Colonic mucosa (tissue), 4 donors: ENCODE measurements at regions not wholly inside any gene's neighbourhood (a gene's known extent, or its start where the extent isn't known, plus 50 kb on each side); places are given as distances from the start of the nearest gene placed in this dataset.
"Not testable (repeated sequence)": the region's sequence is repeated elsewhere in the genome, so short reads cannot be mapped to it uniquely, and the experiment has no call there.

Experiments
- DNase-seq: peaks from one replicate; pipeline ENCODE4 v3.0.0-alpha.2; 2020
- H3K27ac ChIP-seq: fragments of 200-600 bp; one replicate; pipeline ENCODE4 v1.8.0; 2021
- H3K27me3 ChIP-seq: fragments of 200-600 bp; one replicate; pipeline ENCODE4 v1.8.0; 2021
- H3K36me3 ChIP-seq: fragments of 200-600 bp; one replicate; pipeline ENCODE4 v1.8.0; 2021
- H3K4me1 ChIP-seq: fragments of 200-600 bp; one replicate; pipeline ENCODE4 v1.8.0; 2021; ENCODE audit warnings: mild to moderate bottlenecking
- H3K4me3 ChIP-seq: fragments of 200-600 bp; one replicate; pipeline ENCODE4 v1.8.0; 2021
- H3K9ac ChIP-seq, 2 donors: one replicate each; pipeline ENCODE4 v1.7.0; 2013; ENCODE audit warnings: control low read depth in 2 of 2, low read depth in 2 of 2, low read length in 2 of 2
- H3K9me3 ChIP-seq: fragments of 200-600 bp; one replicate; pipeline ENCODE4 v1.8.0; 2021
- intact Hi-C: fragments of 100-400 bp; cut with DNase I; formaldehyde crosslinking; loops from one replicate; pipeline ENCODE4 v1.14.1; 2022
- TF ChIP-seq, protein P1 (sequence below): fragments of 200-600 bp; IDR thresholded peaks from one replicate; pipeline ENCODE4 v1.8.0; 2022; ENCODE audit warnings: antibody characterized with exemption, mild to moderate bottlenecking
- donor health status: healthy.
- donor health status: DM: no; HTN: no; CAD: no.
- donor health status: DM: no; HTN: no; CAD: no.

DNA sequence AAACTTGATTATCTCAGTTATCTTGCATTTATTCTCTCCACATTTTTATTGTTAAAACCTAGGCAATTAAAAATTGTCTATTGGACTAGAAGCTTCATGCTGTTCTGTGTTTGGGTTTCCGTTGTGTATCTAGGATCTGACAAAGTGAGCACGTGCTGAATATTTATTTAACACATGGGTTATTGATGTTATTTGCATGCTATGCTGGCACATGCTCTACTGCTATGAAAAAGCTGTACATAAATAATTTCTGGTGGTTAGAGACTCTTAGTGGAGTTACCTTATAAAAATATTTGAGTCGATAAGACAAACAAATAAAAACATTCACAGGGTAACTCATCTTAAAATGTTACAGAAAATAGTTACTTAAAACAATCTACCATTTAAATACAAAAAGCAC lies 1769.7 kb downstream of the MRPL39 start:
- Histone ChIP-seq H3K36me3 (no peaks in the 10 kb centered on the region), H3K27ac (no peak overlapping the region), H3K27me3 (no peaks in the 10 kb centered on the region), H3K9ac (no peak overlapping the region), H3K4me1 (no peaks in the 10 kb centered on the region), H3K4me3 (no peak overlapping the region), H3K9me3 (no peaks in the 10 kb centered on the region)
- TF ChIP-seq, protein P1, sequence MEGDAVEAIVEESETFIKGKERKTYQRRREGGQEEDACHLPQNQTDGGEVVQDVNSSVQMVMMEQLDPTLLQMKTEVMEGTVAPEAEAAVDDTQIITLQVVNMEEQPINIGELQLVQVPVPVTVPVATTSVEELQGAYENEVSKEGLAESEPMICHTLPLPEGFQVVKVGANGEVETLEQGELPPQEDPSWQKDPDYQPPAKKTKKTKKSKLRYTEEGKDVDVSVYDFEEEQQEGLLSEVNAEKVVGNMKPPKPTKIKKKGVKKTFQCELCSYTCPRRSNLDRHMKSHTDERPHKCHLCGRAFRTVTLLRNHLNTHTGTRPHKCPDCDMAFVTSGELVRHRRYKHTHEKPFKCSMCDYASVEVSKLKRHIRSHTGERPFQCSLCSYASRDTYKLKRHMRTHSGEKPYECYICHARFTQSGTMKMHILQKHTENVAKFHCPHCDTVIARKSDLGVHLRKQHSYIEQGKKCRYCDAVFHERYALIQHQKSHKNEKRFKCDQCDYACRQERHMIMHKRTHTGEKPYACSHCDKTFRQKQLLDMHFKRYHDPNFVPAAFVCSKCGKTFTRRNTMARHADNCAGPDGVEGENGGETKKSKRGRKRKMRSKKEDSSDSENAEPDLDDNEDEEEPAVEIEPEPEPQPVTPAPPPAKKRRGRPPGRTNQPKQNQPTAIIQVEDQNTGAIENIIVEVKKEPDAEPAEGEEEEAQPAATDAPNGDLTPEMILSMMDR = no peak
- intact Hi-C loops = no loop called here
- no peak for DNase-seq

DNA sequence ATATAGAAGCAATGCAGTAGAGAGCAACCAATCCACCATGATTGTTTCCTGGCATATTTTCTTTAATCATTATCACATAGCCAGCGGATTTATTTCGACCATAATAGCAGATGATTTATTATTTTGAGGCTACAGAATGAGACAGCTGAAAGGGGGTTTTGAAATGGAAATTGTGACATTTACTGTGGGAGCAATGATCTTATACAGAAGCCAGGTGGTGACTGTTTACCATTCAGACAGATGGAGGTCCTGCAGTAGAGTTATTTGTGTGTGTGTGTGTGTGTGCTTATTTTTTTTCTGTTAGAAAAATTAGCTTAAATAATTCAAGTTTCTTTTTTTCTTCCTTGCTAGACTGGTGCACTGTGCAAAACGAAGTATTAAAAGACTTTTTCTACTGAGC lies 1784.5 kb downstream of the MRPL39 start:
- H3K27ac ChIP-seq = no peak overlapping the region
- no peaks in the 10 kb centered on the region for H3K36me3 ChIP-seq
- TF ChIP-seq, protein P1 = no peak
- H3K27me3 ChIP-seq = no peaks in the 10 kb centered on the region
- intact Hi-C loops = no loop called here
- H3K9me3 ChIP-seq = no peaks in the 10 kb centered on the region
- H3K4me1 ChIP-seq = no peaks in the 10 kb centered on the region
- no peak overlapping the region for H3K9ac ChIP-seq
- no peak overlapping the region for H3K4me3 ChIP-seq
- no peak for DNase-seq

DNA sequence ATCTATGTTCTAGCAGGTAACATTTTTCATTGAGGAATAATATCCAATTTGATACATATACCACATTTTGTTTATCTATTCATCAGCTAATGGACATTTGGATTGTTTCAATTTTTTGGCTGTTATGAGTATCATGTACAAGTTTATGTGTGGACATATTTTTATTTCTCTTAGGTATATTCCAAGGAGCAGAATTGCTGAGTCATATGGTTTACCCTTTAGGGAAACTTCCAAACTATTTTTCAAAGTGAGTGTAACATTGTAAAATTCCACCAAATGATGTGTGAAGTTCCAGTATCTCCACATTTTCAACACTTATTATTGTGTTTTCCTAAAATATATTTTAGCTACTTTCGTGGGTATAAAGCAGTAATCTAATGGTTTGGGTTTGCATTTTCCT lies 1789.9 kb downstream of the MRPL39 start:
- intact Hi-C loops = no loop called here
- TF ChIP-seq, protein P1 = no peak
- no peak overlapping the region for H3K4me3 ChIP-seq
- no peak overlapping the region for H3K9ac ChIP-seq
- no peak for DNase-seq
- H3K36me3 ChIP-seq = no peaks in the 10 kb centered on the region
- H3K27ac ChIP-seq = no peak overlapping the region
- no peaks in the 10 kb centered on the region for H3K4me1 ChIP-seq
- no peaks in the 10 kb centered on the region for H3K27me3 ChIP-seq
- H3K9me3 ChIP-seq = no peaks in the 10 kb centered on the region

DNA sequence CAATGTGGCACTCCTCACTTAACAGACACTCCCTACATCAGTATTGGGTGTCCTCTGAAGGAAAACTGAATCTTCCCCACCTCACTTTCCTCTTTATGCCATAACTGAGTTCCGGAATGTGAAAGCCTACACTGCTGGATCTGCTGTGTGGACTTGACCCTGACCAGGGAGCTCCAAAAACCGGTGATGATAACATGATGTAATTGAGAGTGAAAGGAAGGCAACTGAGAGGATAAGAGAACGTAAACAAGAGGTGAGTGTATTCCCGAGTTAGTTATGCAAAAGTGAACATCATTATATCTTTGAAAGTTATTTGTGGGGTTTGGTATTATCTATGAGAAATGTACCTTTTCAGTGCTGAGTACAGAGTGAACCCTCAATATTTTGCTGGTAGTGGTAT lies 1794.8 kb downstream of the MRPL39 start:
- no peaks in the 10 kb centered on the region for H3K4me1 ChIP-seq
- H3K9ac ChIP-seq = no peak overlapping the region
- DNase-seq = no peak
- H3K4me3 ChIP-seq = no peak overlapping the region
- no peaks in the 10 kb centered on the region for H3K9me3 ChIP-seq
- H3K27me3 ChIP-seq = no peaks in the 10 kb centered on the region
- intact Hi-C loops = no loop called here
- H3K36me3 ChIP-seq = no peaks in the 10 kb centered on the region
- no peak overlapping the region for H3K27ac ChIP-seq
- TF ChIP-seq, protein P1 = no peak

DNA sequence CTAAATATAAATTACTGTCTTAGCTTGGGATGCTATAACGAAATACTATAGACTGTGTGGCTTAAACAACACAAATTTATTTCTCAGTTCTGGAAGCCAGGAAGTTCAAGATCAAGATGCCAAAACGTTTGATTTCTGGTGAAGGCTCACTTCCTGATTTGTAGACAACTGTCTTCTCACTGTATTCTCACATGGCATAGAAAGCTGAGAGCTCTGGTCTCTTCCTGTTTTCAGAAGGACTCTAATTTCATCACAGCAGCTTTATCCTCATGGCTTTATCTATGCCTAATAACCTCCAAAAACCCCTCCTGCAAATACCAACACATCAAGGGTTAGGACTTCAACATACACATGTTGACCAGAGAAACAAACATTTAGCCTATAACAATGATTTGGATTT lies 1795.5 kb downstream of the MRPL39 start:
- no peaks in the 10 kb centered on the region for H3K9me3 ChIP-seq
- intact Hi-C loops = no loop called here
- no peak overlapping the region for H3K9ac ChIP-seq
- H3K4me1 ChIP-seq = no peaks in the 10 kb centered on the region
- no peaks in the 10 kb centered on the region for H3K27me3 ChIP-seq
- TF ChIP-seq, protein P1 = no peak
- no peaks in the 10 kb centered on the region for H3K36me3 ChIP-seq
- H3K27ac ChIP-seq = no peak overlapping the region
- no peak for DNase-seq
- H3K4me3 ChIP-seq = no peak overlapping the region

DNA sequence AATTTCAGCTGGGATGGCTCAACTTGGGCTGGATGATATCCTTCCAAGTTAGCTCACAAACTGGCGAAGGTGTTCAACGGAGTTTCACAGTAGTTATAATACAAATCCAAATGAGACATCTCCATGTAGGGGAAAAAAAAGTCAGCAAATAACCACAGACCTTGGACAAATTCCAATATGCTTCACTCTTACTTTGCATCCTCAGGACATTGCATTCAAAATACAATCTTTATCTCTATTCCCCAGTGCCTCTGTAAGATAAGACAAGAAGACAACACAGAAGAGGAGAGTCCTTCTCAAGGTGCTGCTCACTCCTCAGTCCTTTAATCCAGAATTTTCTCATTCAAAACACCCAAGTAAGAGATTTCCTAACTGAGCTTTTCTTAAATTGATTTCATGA lies 1797.7 kb downstream of the MRPL39 start:
- no peak overlapping the region for H3K4me3 ChIP-seq
- DNase-seq = no peak
- H3K36me3 ChIP-seq = no peaks in the 10 kb centered on the region
- H3K9ac ChIP-seq = no peak overlapping the region
- intact Hi-C loops = no loop called here
- TF ChIP-seq, protein P1 = no peak
- no peaks in the 10 kb centered on the region for H3K4me1 ChIP-seq
- H3K27ac ChIP-seq = no peak overlapping the region
- H3K9me3 ChIP-seq = no peaks in the 10 kb centered on the region
- H3K27me3 ChIP-seq = no peaks in the 10 kb centered on the region

DNA sequence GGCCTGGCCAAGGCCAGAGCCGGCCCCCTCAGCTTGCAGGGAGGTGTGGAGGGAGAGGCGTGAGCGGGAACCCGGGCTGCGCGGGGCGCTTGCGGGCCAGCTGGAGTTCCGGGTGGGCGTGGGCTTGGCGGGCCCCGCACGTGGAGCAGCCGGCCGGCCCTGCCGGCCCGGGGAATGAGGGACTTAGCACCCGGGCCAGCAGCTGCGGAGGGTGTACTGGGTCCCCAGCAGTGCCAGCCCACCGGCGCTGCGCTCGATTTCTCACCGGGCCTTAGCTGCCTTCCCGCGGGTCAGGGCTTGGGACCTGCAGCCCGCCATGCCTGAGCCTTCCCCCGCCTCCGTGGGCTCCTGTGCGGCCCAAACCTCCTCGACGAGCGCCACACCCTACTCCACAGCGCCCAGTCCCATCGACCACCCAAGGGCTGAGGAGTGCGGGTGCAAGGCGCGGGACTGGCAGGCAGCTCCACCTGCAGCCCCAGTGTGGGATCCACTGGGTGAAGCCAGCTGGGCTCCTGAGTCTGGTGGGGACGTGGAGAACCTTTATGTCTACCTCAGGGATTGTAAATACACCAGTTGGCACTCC lies 1800.2 kb downstream of the MRPL39 start:
- H3K9ac ChIP-seq, H3K4me3 ChIP-seq, H3K27me3 ChIP-seq, intact Hi-C loops, H3K4me1 ChIP-seq, H3K9me3 ChIP-seq, DNase-seq, H3K27ac ChIP-seq, H3K36me3 ChIP-seq: not testable (repeated sequence)
